ENCODE measurements at regions not wholly inside any gene's neighbourhood (a gene's known extent, or its start where the extent isn't known, plus 50 kb on each side); places are given as distances from the start of the nearest gene placed in this dataset.

DNA sequence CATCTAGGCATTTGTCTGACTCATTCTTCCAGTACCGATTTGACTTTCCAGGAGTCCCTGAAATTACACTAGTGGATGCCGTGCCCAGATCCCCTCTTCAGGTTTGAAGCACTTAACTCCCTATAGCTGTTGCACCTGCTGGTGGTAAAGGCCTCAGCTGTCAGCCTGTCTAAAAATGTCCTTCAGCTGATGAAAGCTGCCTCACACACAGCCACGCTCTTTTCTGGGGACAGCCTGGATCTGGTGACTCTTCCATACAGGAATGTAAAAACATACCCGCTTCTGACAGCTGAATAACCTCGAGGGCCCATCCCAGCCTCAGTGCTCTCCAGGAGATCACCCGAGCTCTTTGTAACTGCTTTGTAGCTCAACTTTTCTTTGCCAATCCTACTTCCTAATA is 534.1 kb upstream of the GRM7 start:
- TF ChIP-seq ARNTL (CRISPR knock-in tag; IDR thresholded peaks at IDR 0.05; ENCODE audit: borderline replicate concordance, low read depth) = no peak
- no peak for TF ChIP-seq PATZ1 (CRISPR knock-in tag; IDR thresholded peaks at IDR 0.05; ENCODE audit: borderline replicate concordance)
- TF ChIP-seq RARB (CRISPR knock-in tag; IDR thresholded peaks at IDR 0.05) = no peak
- TF ChIP-seq PPARA (CRISPR knock-in tag; IDR thresholded peaks at IDR 0.05; ENCODE audit: borderline replicate concordance) = no peak
- TF ChIP-seq ZFP3 (CRISPR knock-in tag; IDR thresholded peaks at IDR 0.05) = no peak
- no peak for TF ChIP-seq TSHZ2 (CRISPR knock-in tag; IDR thresholded peaks at IDR 0.05)
- no peak for TF ChIP-seq ZNF8 (CRISPR knock-in tag; IDR thresholded peaks at IDR 0.05)
- TF ChIP-seq ESRRG (CRISPR knock-in tag; IDR thresholded peaks at IDR 0.05) = no peak
